Neuronal stem cell (in vitro differentiated cells): ENCODE measurements at regions not wholly inside any gene's neighbourhood (a gene's known extent, or its start where the extent isn't known, plus 50 kb on each side); places are given as distances from the start of the nearest gene placed in this dataset.
A peak's percentile ranks its signal among the peaks of the same experiment; 100 is the strongest.
"Not testable (repeated sequence)": the region's sequence is repeated elsewhere in the genome, so short reads cannot be mapped to it uniquely, and the experiment has no call there.

Source experiments
- DNase-seq: peaks from one replicate; pipeline ENCODE4 v3.0.0-alpha.2; 2013; ENCODE audit warnings: low spot score
- H2AFZ ChIP-seq: one replicate; pipeline ENCODE4 v1.6.1; 2013; ENCODE audit warnings: mild to moderate bottlenecking, low read length, inconsistent platforms
- H2AK5ac ChIP-seq: 2 replicates; pipeline ENCODE4 v1.6.1; 2013; ENCODE audit warnings: low read depth, mild to moderate bottlenecking, inconsistent platforms, low read length, moderate library complexity, mixed read lengths
- H2BK120ac ChIP-seq: 2 replicates; pipeline ENCODE4 v1.6.1; 2013; ENCODE audit warnings: low read depth, mild to moderate bottlenecking, inconsistent platforms, low read length, moderate library complexity, mixed read lengths
- H2BK12ac ChIP-seq: one replicate; pipeline ENCODE4 v1.6.1; 2013; ENCODE audit warnings: low read length, inconsistent platforms
- H2BK15ac ChIP-seq: 2 replicates; pipeline ENCODE4 v1.6.1; 2013; ENCODE audit warnings: mild to moderate bottlenecking, low read length, inconsistent platforms, mixed read lengths
- H2BK5ac ChIP-seq: one replicate; pipeline ENCODE4 v1.6.1; 2013; ENCODE audit warnings: inconsistent platforms, mild to moderate bottlenecking, low read length, moderate library complexity
- H3K14ac ChIP-seq: one replicate; pipeline ENCODE4 v1.6.1; 2013; ENCODE audit warnings: low read length, inconsistent platforms
- H3K18ac ChIP-seq: 2 replicates; pipeline ENCODE4 v1.6.1; 2013; ENCODE audit warnings: low read length, inconsistent platforms
- H3K23ac ChIP-seq: 2 replicates; pipeline ENCODE4 v1.6.1; 2013; ENCODE audit warnings: low read depth, mild to moderate bottlenecking, mixed read lengths, low read length, inconsistent platforms; ENCODE audit not compliant: poor library complexity
- H3K27ac ChIP-seq: replicated peaks from 3 replicates; pipeline ENCODE4 v1.5.1; 2013; ENCODE audit warnings: low read length, inconsistent platforms
- H3K27me3 ChIP-seq, 3 experiments: 2 replicates each; pipeline ENCODE4 v1.6.1; 2013; ENCODE audit warnings: low read length in 3 of 3, mild to moderate bottlenecking in 2 of 3, inconsistent platforms in 1 of 3, low read depth in 1 of 3, mixed read lengths in 1 of 3, moderate library complexity in 1 of 3; ENCODE audit not compliant: control insufficient read depth in 3 of 3, insufficient read depth in 3 of 3
- H3K36me3 ChIP-seq, 2 donors: replicated peaks in 1 of 2; 2 replicates each; pipeline ENCODE4 v1.6.1; 2013; ENCODE audit warnings: low read length in 2 of 2; ENCODE audit not compliant: control insufficient read depth in 2 of 2, insufficient read depth in 2 of 2
- H3K4ac ChIP-seq: 2 replicates; pipeline ENCODE4 v1.6.1; 2013; ENCODE audit warnings: inconsistent platforms, mild to moderate bottlenecking, low read length, moderate library complexity
- H3K4me1 ChIP-seq, 2 donors: 1 replicate in 1 of 2; 2 replicates in 1 of 2; pipeline ENCODE4 v1.6.1; 2013; ENCODE audit warnings: low read length in 2 of 2, low read depth in 1 of 2; ENCODE audit not compliant: control insufficient read depth in 2 of 2, insufficient read depth in 1 of 2
- H3K4me2 ChIP-seq: one replicate; pipeline ENCODE4 v1.6.1; 2013; ENCODE audit warnings: mild to moderate bottlenecking, low read length, inconsistent platforms; ENCODE audit not compliant: insufficient read depth, poor library complexity, severe bottlenecking
- H3K4me3 ChIP-seq, 2 donors: 2 replicates each; pipeline ENCODE4 v1.5.1; 2013; ENCODE audit warnings: low read length in 2 of 2, mild to moderate bottlenecking in 2 of 2, inconsistent platforms in 1 of 2, moderate library complexity in 1 of 2
- H3K79me1 ChIP-seq: one replicate; pipeline ENCODE4 v1.6.1; 2013; ENCODE audit warnings: low read depth, mild to moderate bottlenecking, inconsistent platforms, low read length, moderate library complexity
- H3K9ac ChIP-seq: one replicate; pipeline ENCODE4 v1.6.1; 2013; ENCODE audit warnings: mild to moderate bottlenecking, low read depth, low read length, inconsistent platforms; ENCODE audit not compliant: poor library complexity
- H3K9me3 ChIP-seq, 2 donors: replicated peaks in 1 of 2; 2 replicates each; pipeline versions ENCODE3 to v1.6.1; 2013; ENCODE audit warnings: low read length in 2 of 2, mild to moderate bottlenecking in 2 of 2, inconsistent platforms in 1 of 2, low read depth in 1 of 2, mixed read lengths in 1 of 2, moderate library complexity in 1 of 2; ENCODE audit not compliant: control insufficient read depth in 2 of 2, insufficient read depth in 1 of 2
- H4K8ac ChIP-seq: one replicate; pipeline ENCODE4 v1.6.1; 2013; ENCODE audit warnings: low read depth, mild to moderate bottlenecking, inconsistent platforms, low read length, moderate library complexity
- H4K91ac ChIP-seq: one replicate; pipeline ENCODE4 v1.6.1; 2013; ENCODE audit warnings: low read length, low read depth, mild to moderate bottlenecking, inconsistent platforms; ENCODE audit not compliant: poor library complexity
- WGBS, 2 donors: extraction: QIAGEN DNeasy Blood & Tissue Kit; methylation state at CpG; one replicate each; pipeline ENCODE4 v1.1.7; 2013; ENCODE audit warnings: missing lambda C conversion rate in 2 of 2, mixed read lengths in 1 of 2; ENCODE audit not compliant: insufficient read length in 2 of 2, insufficient replicate concordance in 1 of 2; ENCODE audit errors: extremely low coverage in 2 of 2; 5-methylcytosine and 5-hydroxymethylcytosine counted together

DNA sequence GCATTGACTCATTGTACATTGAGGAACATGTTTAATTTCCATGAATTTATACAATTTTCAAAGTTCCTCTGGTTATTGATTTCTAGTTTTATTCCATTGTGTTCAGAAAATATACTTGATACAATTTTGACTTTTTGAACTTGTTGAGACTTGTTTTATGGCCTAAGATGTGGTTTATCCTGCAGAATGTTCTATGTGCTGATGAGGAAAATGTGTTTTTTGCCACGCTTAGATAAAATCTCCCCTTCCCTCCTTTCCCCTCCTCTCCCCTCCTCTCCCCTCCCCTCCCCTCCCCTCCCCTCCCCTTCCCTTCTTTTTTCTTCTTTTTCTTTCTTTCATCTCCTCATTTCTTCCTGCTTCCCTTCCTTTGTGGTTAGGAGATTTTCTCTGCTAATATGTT, 470.8 kb upstream of the MAP3K7 start:
- H3K9ac ChIP-seq: no peak overlapping the region
- no peak overlapping the region for H2AFZ ChIP-seq
- no peak overlapping the region for H2BK5ac ChIP-seq
- H3K18ac ChIP-seq: no peak overlapping the region
- DNase-seq: no peak
- H3K4me3 ChIP-seq: no peak overlapping the region
- no peak overlapping the region for H2BK12ac ChIP-seq
- H2AK5ac ChIP-seq: no peak overlapping the region
- no peak overlapping the region for H3K4ac ChIP-seq
- no peak overlapping the region for H2BK120ac ChIP-seq
- no peak overlapping the region for H3K27ac ChIP-seq
- H3K4me1 ChIP-seq: no peaks in the 10 kb centered on the region
- no peaks in the 10 kb centered on the region for H3K9me3 ChIP-seq
- no peak overlapping the region for H3K23ac ChIP-seq
- no peaks in the 10 kb centered on the region for H3K36me3 ChIP-seq
- H4K8ac ChIP-seq: no peak overlapping the region
- H3K79me1 ChIP-seq: no peaks in the 10 kb centered on the region
- no peaks in the 10 kb centered on the region for H3K27me3 ChIP-seq
- H4K91ac ChIP-seq: no peak overlapping the region
- no peak overlapping the region for H2BK15ac ChIP-seq
- no CpG with 5 or more reads among the region's 1 CpG for WGBS, 2 donors
- H3K14ac ChIP-seq: no peak overlapping the region
- no peak overlapping the region for H3K4me2 ChIP-seq

DNA sequence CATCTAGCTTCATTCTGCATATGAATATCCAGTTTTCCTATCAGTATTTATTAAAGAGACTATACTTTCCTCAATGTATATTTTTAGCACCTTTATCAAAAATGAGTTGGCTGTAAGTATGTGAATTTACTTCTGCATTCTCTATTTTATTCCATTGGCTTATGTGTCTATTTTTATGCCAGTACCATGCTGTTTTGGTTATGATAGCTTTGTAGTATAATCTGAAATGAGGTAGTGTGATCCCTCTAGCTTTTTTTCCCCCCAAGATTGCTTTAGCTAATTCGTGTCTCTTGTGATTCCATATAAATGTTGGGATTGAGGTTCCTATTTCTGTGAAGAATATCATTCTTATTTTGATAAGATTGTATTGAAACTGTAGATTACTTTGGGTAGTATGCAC, 469.1 kb upstream of the MAP3K7 start:
- H2BK120ac ChIP-seq: no peak overlapping the region
- no peak overlapping the region for H2BK5ac ChIP-seq
- H3K79me1 ChIP-seq: no peaks in the 10 kb centered on the region
- no peaks in the 10 kb centered on the region for H3K27me3 ChIP-seq
- H3K9ac ChIP-seq: no peak overlapping the region
- no peak for DNase-seq
- H3K36me3 ChIP-seq: no peaks in the 10 kb centered on the region
- no peaks in the 10 kb centered on the region for H3K4me1 ChIP-seq
- H3K14ac ChIP-seq: no peak overlapping the region
- H2BK15ac ChIP-seq: no peak overlapping the region
- no peak overlapping the region for H2AK5ac ChIP-seq
- H4K91ac ChIP-seq: no peak overlapping the region
- WGBS, 2 donors: no CpG with 5 or more reads among the region's 1 CpG
- no peak overlapping the region for H2BK12ac ChIP-seq
- H3K4me3 ChIP-seq: no peak overlapping the region
- no peak overlapping the region for H3K18ac ChIP-seq
- no peak overlapping the region for H3K27ac ChIP-seq
- H3K9me3 ChIP-seq: no peaks in the 10 kb centered on the region
- no peak overlapping the region for H2AFZ ChIP-seq
- H3K4ac ChIP-seq: no peak overlapping the region
- H3K23ac ChIP-seq: no peak overlapping the region
- H4K8ac ChIP-seq: no peak overlapping the region
- H3K4me2 ChIP-seq: no peak overlapping the region

DNA sequence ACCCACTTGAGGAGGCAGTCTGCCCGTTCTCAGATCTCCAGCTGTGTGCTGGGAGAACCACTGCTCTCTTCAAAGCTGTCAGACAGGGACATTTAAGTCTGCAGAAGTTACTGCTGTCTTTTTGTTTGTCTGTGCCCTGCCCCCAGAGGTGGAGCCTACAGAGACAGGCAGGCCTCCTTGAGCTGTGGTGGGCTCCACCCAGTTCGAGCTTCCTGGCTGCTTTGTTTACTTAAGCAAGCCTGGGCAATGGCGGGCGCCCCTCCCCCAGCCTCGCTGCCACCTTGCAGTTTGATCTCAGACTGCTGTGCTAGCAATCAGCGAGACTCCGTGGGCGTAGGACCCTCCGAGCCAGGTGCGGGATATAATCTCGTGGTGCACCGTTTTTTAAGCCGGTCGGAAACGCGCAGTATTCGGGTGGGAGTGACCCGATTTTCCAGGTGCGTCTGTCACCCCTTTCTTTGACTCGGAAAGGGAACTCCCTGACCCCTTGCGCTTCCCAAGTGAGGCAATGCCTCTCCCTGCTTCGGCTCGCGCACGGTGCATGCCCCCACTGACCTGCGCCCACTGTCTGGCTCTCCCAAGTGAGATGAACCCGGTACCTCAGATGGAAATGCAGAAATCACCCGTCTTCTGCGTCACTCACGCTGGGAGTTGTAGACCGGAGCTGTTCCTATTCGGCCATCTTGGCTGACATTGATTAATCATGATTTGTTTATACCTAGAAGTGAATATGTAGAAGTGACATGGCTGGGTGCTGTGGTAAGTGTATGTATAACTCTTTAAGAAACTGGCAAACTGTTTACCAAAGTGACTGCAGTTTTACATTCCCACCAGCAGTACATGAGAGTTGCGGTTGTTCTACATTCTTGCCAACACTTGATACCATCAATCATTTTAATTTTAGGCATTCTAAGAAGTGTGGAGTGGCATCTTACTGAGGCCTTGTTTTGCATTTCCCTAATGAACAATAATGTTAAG, 465.9 kb upstream of the MAP3K7 start:
- not testable (repeated sequence) for H3K27me3 ChIP-seq, H2BK120ac ChIP-seq, H3K9ac ChIP-seq, H3K79me1 ChIP-seq, H3K18ac ChIP-seq, H2BK15ac ChIP-seq, H2BK5ac ChIP-seq, H3K23ac ChIP-seq, H2BK12ac ChIP-seq, H3K4me2 ChIP-seq, H2AK5ac ChIP-seq, H3K4me1 ChIP-seq, H3K4me3 ChIP-seq, H3K14ac ChIP-seq, H3K27ac ChIP-seq, H3K9me3 ChIP-seq, DNase-seq, H3K36me3 ChIP-seq, H4K91ac ChIP-seq, H4K8ac ChIP-seq, H3K4ac ChIP-seq
- WGBS, 2 donors: no CpG with 5 or more reads among the region's 33 CpGs
- peak overlapping the region; percentile 17 for H2AFZ ChIP-seq

DNA sequence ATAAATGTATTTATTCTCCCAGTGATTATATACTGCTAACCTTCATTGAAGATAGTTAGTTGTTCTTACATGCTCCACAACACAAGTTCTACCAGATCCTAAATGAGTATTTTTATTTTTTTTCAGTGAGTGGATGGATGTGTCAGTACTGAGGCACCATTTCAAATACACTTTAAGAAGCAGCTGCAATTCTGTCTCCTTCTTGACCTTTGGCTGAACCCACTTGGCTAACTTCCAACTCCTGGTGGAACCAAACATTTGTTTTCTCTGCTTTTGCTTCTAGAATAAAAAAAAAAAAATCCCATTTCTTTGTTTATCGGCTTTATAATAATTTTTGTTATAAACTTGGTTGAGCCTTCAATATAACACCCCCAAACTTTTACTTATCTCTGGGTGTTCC, 458.3 kb upstream of the MAP3K7 start:
- H2BK15ac ChIP-seq: no peak overlapping the region
- DNase-seq: no peak

More for the DNA sequence above, 458.3 kb upstream of the MAP3K7 start:
- Histone ChIP-seq H3K9me3 (no peaks in the 10 kb centered on the region), H2BK120ac (no peak overlapping the region), H3K4me3 (no peak overlapping the region), H2AFZ (no peak overlapping the region), H3K9ac (no peak overlapping the region), H3K23ac (no peak overlapping the region), H4K91ac (no peak overlapping the region), H3K14ac (no peak overlapping the region), H3K4me2 (no peak overlapping the region), H3K27me3 (no peaks in the 10 kb centered on the region), H2BK12ac (no peak overlapping the region), H3K79me1 (no peaks in the 10 kb centered on the region), H3K27ac (no peak overlapping the region), H3K18ac (no peak overlapping the region), H2BK5ac (no peak overlapping the region), H3K4me1 (no peaks in the 10 kb centered on the region), H3K36me3 (no peaks in the 10 kb centered on the region), H4K8ac (no peak overlapping the region), H3K4ac (no peak overlapping the region), H2AK5ac (no peak overlapping the region)
- WGBS, 2 donors: no CpG with 5 or more reads among the region's 1 CpG
